H9 (cell line): ENCODE measurements at regions not wholly inside any gene's neighbourhood (a gene's known extent, or its start where the extent isn't known, plus 50 kb on each side); places are given as distances from the start of the nearest gene placed in this dataset.

ENCODE experiments used
- DNase-seq: peaks from one replicate; pipeline ENCODE4 v3.0.0-alpha.2; 2017
- H2AFZ ChIP-seq: one replicate; pipeline ENCODE4 v1.6.1; 2013; ENCODE audit warnings: mild to moderate bottlenecking, low read length, control low read depth, moderate library complexity
- H2AK5ac ChIP-seq: 2 replicates; pipeline ENCODE4 v1.6.1; 2013; ENCODE audit warnings: low read length, control low read depth, mixed read lengths; ENCODE audit not compliant: insufficient read length
- H2BK120ac ChIP-seq: one replicate; pipeline ENCODE4 v1.6.1; 2013; ENCODE audit warnings: low read depth, mild to moderate bottlenecking, low read length, control low read depth, inconsistent platforms; ENCODE audit not compliant: poor library complexity, severe bottlenecking
- H2BK12ac ChIP-seq: 2 replicates; pipeline ENCODE4 v1.6.1; 2013; ENCODE audit warnings: low read length, control low read depth, mixed read lengths, low read depth; ENCODE audit not compliant: insufficient read length
- H2BK15ac ChIP-seq: 2 replicates; pipeline ENCODE4 v1.6.1; 2013; ENCODE audit warnings: low read depth, low read length, control low read depth
- H2BK20ac ChIP-seq: one replicate; pipeline ENCODE4 v1.6.1; 2013; ENCODE audit warnings: low read depth, mild to moderate bottlenecking, low read length, control low read depth, inconsistent platforms; ENCODE audit not compliant: poor library complexity, severe bottlenecking
- H2BK5ac ChIP-seq: 2 replicates; pipeline ENCODE4 v1.6.1; 2013; ENCODE audit warnings: low read length, control low read depth, mixed read lengths; ENCODE audit not compliant: insufficient read length
- H3K14ac ChIP-seq: 2 replicates; pipeline ENCODE4 v1.6.1; 2013; ENCODE audit warnings: low read length, control low read depth; ENCODE audit not compliant: insufficient read depth
- H3K18ac ChIP-seq: 2 replicates; pipeline ENCODE4 v1.6.1; 2013; ENCODE audit warnings: low read depth, mild to moderate bottlenecking, mixed read lengths, low read length, control low read depth; ENCODE audit not compliant: insufficient read length
- H3K23ac ChIP-seq: 2 replicates; pipeline ENCODE4 v1.6.1; 2013; ENCODE audit warnings: low read length, control low read depth, mixed read lengths, low read depth; ENCODE audit not compliant: insufficient read length
- H3K23me2 ChIP-seq: 2 replicates; pipeline ENCODE4 v1.6.1; 2013; ENCODE audit warnings: low read depth, mild to moderate bottlenecking, mixed read lengths, low read length, control low read depth; ENCODE audit not compliant: insufficient read length, poor library complexity, severe bottlenecking
- H3K27ac ChIP-seq: 2 replicates; pipeline ENCODE4 v1.5.1; 2013; ENCODE audit warnings: low read length, control low read depth, mixed read lengths, low read depth; ENCODE audit not compliant: insufficient read length
- H3K27me3 ChIP-seq: 2 replicates; pipeline ENCODE4 v1.6.1; 2013; ENCODE audit warnings: low read length, control low read depth, inconsistent platforms; ENCODE audit not compliant: insufficient read depth
- H3K4ac ChIP-seq: 2 replicates; pipeline ENCODE4 v1.6.1; 2013; ENCODE audit warnings: low read depth, mild to moderate bottlenecking, control low read depth, inconsistent platforms, low read length, moderate library complexity
- H3K4me1 ChIP-seq: 2 replicates; pipeline ENCODE4 v1.6.1; 2013; ENCODE audit warnings: low read length, control low read depth, inconsistent platforms; ENCODE audit not compliant: insufficient read depth
- H3K4me2 ChIP-seq: 2 replicates; pipeline ENCODE4 v1.6.1; 2013; ENCODE audit warnings: low read length, control low read depth, mixed read lengths; ENCODE audit not compliant: insufficient read length, insufficient read depth
- H3K56ac ChIP-seq: 2 replicates; pipeline ENCODE4 v1.6.1; 2013; ENCODE audit warnings: low read depth, mild to moderate bottlenecking, mixed read lengths, low read length, control low read depth; ENCODE audit not compliant: insufficient read length
- H3K79me1 ChIP-seq: 2 replicates; pipeline ENCODE4 v1.6.1; 2013; ENCODE audit warnings: low read depth, mild to moderate bottlenecking, moderate library complexity, low read length, control low read depth, inconsistent platforms; ENCODE audit not compliant: insufficient read depth, poor library complexity, severe bottlenecking
- H3K79me2 ChIP-seq: 2 replicates; pipeline ENCODE4 v1.6.1; 2013; ENCODE audit warnings: low read length, control low read depth, inconsistent platforms; ENCODE audit not compliant: insufficient read depth
- H3K9ac ChIP-seq: 2 replicates; pipeline ENCODE4 v1.6.1; 2013; ENCODE audit warnings: low read length, control low read depth, mixed read lengths; ENCODE audit not compliant: insufficient read length; ENCODE audit errors: extremely low read depth
- H3K9me3 ChIP-seq: one replicate; pipeline ENCODE4 v1.6.1; 2013; ENCODE audit warnings: low read depth, low read length, inconsistent platforms; ENCODE audit not compliant: control insufficient read depth
- H3T11ph ChIP-seq: one replicate; pipeline ENCODE4 v1.6.1; 2013; ENCODE audit warnings: mild to moderate bottlenecking, low read length, control low read depth, inconsistent platforms
- H4K20me1 ChIP-seq: one replicate; pipeline ENCODE4 v1.6.1; 2013; ENCODE audit not compliant: control insufficient read depth, insufficient read length, insufficient read depth
- H4K5ac ChIP-seq: 2 replicates; pipeline ENCODE4 v1.6.1; 2013; ENCODE audit warnings: low read depth, mild to moderate bottlenecking, mixed read lengths, low read length, control low read depth; ENCODE audit not compliant: insufficient read length
- H4K8ac ChIP-seq: replicated peaks from 2 replicates; pipeline ENCODE4 v1.6.1; 2013; ENCODE audit warnings: low read length, control low read depth, mixed read lengths, low read depth; ENCODE audit not compliant: insufficient read length
- H4K91ac ChIP-seq: 2 replicates; pipeline ENCODE4 v1.6.1; 2013; ENCODE audit warnings: low read depth, mild to moderate bottlenecking, moderate library complexity, mixed read lengths, low read length, control low read depth; ENCODE audit not compliant: insufficient read length
- H3K27ac Mint-ChIP-seq, 3 experiments: 2 replicates in 2 of 3; 3 replicates in 1 of 3; pipeline ENCODE4 v1.8.0; 2020 to 2021; ENCODE audit warnings: mixed read lengths in 3 of 3, mild to moderate bottlenecking in 1 of 3, moderate library complexity in 1 of 3
- H3K27me3 Mint-ChIP-seq: 2 replicates; pipeline ENCODE4 v1.8.0; 2021; ENCODE audit warnings: low read depth, mild to moderate bottlenecking, moderate library complexity, mixed read lengths
- H3K36me3 Mint-ChIP-seq, 3 experiments: 2 replicates in 2 of 3; 3 replicates in 1 of 3; pipeline ENCODE4 v1.8.0; 2020 to 2021; ENCODE audit warnings: low read depth in 3 of 3, mixed read lengths in 3 of 3; ENCODE audit not compliant: insufficient read depth in 1 of 3
- H3K4me1 Mint-ChIP-seq, 2 experiments: 2 replicates each; pipeline ENCODE4 v1.8.0; 2020; ENCODE audit warnings: mixed read lengths in 2 of 2
- H3K4me3 Mint-ChIP-seq, 2 experiments: 2 replicates in 1 of 2; 3 replicates in 1 of 2; pipeline ENCODE4 v1.8.0; 2020 to 2021; ENCODE audit warnings: mild to moderate bottlenecking in 2 of 2, mixed read lengths in 2 of 2, moderate library complexity in 1 of 2
- H3K9me3 Mint-ChIP-seq, 2 experiments: 2 replicates in 1 of 2; 3 replicates in 1 of 2; pipeline ENCODE4 v1.8.0; 2020; ENCODE audit warnings: mild to moderate bottlenecking in 2 of 2, mixed read lengths in 2 of 2, moderate library complexity in 1 of 2
- WGBS: extraction: QIAGEN DNeasy Blood & Tissue Kit; methylation state at CpG from one replicate; pipeline ENCODE4 v1.1.7; 2013; ENCODE audit warnings: missing lambda C conversion rate, low lambda C conversion rate, mixed read lengths; ENCODE audit not compliant: insufficient read length; ENCODE audit errors: extremely low coverage; 5-methylcytosine and 5-hydroxymethylcytosine counted together
- TF ChIP-seq, protein P1 (sequence below): fragments of 200-600 bp; sonication (generic); conservative IDR thresholded peaks from 3 replicates; pipeline ENCODE4 v1.8.0; 2021; ENCODE audit warnings: antibody characterized with exemption, mild to moderate bottlenecking

- Histone ChIP-seq H3K27me3 (no peaks in the 10 kb centered on the region), H4K20me1 (no peaks in the 10 kb centered on the region), H3K9ac (no peak overlapping the region), H4K8ac (no peak overlapping the region), H2BK20ac (no peak overlapping the region), H3K23ac (no peak overlapping the region), H3K79me2 (no peaks in the 10 kb centered on the region), H3K56ac (no peak overlapping the region), H3K79me1 (no peaks in the 10 kb centered on the region), H3T11ph (no peak overlapping the region), H3K4me1 (no peaks in the 10 kb centered on the region), H2BK120ac (no peak overlapping the region), H2AFZ (no peak overlapping the region), H2BK5ac (no peak overlapping the region), H4K91ac (no peak overlapping the region), H3K14ac (no peak overlapping the region), H3K27ac (no peak overlapping the region), H3K4ac (no peak overlapping the region), H2BK15ac (no peak overlapping the region), H2AK5ac (no peak overlapping the region), H4K5ac (no peak overlapping the region), H2BK12ac (no peak overlapping the region), H3K9me3 (no peaks in the 10 kb centered on the region), H3K23me2 (no peaks in the 10 kb centered on the region), H3K18ac (no peak overlapping the region), H3K4me2 (no peak overlapping the region)
- DNase-seq = no peak
- H3K4me1 Mint-ChIP-seq = no peaks in the 10 kb centered on the region
- H3K9me3 Mint-ChIP-seq = no peaks in the 10 kb centered on the region
- 0 out of 7 replicates have a peak overlapping the region, but pooled peaks of 1 of the 3 experiments have one; percentile 62 for H3K27ac Mint-ChIP-seq
- no peak overlapping the region for H3K4me3 Mint-ChIP-seq
- no CpG with 5 or more reads among the region's 4 CpGs for WGBS
- TF ChIP-seq, protein P1, sequence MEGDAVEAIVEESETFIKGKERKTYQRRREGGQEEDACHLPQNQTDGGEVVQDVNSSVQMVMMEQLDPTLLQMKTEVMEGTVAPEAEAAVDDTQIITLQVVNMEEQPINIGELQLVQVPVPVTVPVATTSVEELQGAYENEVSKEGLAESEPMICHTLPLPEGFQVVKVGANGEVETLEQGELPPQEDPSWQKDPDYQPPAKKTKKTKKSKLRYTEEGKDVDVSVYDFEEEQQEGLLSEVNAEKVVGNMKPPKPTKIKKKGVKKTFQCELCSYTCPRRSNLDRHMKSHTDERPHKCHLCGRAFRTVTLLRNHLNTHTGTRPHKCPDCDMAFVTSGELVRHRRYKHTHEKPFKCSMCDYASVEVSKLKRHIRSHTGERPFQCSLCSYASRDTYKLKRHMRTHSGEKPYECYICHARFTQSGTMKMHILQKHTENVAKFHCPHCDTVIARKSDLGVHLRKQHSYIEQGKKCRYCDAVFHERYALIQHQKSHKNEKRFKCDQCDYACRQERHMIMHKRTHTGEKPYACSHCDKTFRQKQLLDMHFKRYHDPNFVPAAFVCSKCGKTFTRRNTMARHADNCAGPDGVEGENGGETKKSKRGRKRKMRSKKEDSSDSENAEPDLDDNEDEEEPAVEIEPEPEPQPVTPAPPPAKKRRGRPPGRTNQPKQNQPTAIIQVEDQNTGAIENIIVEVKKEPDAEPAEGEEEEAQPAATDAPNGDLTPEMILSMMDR = no peak
- H3K36me3 Mint-ChIP-seq = no peaks in the 10 kb centered on the region
- H3K27me3 Mint-ChIP-seq = no peaks in the 10 kb centered on the region
Measured at GRCh38 chr13:68588623-68589022, 1358.5 kb upstream of the PCDH9 start.
